HG02840 (cell line): ENCODE measurements at regions not wholly inside any gene's neighbourhood (a gene's known extent, or its start where the extent isn't known, plus 50 kb on each side); places are given as distances from the start of the nearest gene placed in this dataset.

Experiments
- ATAC-seq: cut with Tn5 transposase; IDR thresholded peaks from one replicate; pipeline ENCODE4 v1.9.1; 2021; ENCODE audit warnings: mild to moderate bottlenecking, moderate library complexity, moderate number of reproducible peaks; ENCODE audit not compliant: unreplicated experiment, low FRiP score

DNA sequence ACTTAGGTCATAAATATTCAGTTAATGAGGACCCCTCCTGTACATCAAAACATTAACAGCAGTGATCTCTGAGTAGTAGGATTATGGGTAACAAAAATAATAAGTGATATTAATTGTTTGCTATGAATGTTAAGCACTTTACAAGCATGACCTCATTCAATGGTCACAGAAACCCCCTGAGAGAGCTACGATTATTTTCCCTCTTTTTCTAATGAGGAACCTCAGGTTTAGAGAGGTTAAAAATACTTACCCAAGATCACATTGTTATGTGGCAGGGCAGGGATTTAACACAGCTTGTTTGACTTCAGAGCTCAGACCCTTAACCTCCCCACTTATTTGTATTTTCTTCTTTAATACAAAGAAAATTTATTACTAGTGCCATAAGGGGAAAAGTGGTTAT is 228.2 kb downstream of the TBL1XR1 start:
- no peak for ATAC-seq

DNA sequence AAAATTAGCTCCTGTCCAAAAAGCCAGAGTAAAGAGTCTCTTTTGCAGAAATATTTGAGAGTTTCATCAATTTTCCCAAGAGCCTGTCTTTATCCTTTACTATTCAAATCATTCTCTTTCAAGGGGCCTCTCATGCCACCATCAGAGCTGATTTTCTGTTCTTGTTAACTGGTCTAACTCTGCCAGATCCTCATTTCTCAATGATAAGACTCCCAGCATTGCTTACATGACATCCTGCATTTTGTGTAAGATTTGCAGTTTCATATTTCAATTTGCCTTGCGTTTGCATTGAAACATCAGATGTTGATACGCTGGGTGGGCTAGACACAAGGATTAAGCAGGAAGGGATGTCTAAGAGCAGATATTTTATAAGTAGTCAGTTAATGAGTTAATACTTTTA is 228.7 kb downstream of the TBL1XR1 start:
- ATAC-seq, result no peak

DNA sequence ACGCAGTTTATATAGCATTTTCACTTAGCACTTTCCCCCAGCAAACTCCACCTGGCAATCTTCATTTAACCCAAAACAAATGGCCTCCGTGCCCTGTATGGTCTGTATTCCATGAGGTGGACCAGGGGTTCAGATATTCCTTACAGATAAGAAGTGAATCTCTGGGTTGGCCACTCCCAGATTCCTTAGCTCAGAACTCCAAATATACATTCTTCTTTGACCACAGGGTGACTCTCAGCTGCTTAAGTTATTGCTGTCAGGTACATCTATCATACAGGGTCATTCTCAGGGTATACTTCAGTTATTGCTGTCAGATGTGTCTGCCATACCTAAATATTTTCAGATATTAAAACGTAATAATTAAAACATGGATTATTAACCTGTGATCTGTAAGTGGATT is 229.8 kb downstream of the TBL1XR1 start:
- ATAC-seq, result no peak

DNA sequence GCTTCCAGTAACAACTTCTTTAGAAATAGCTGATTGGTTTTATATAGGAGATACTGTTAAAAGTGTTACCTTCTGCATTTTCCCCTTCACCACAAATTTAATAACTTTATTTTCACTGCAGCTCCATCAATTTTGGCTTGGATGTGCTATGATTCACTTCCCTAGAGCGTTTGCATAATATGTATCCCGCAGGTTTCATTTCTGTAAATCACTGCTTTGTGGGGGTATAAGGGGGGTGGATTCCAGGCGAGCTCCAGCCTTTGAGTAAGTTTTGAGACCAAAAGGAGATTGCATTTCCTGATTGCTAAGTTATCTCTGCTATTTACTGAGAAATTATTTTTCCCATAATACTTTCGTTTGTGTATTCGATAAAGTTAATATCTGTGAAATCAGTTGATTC is 232.6 kb downstream of the TBL1XR1 start:
- no peak for ATAC-seq

DNA sequence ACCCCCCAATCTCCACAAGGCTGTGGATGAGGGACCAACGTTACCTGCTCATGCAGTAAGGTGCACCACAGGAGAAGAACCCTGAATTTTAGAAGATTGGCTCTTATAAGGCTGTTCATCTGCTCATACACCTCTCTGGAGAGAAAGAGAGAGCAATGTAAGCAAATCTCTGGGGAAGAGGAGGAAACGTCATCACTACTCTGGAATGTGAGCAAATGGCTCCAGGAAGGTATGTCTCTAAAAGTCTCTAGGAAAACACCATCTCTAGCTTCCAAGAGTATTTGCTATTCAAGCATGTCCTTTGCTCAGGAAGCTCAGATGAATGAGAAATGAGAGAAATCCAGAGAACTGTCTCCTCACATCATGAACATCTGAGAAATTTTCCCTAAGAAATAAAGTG is 235.4 kb downstream of the TBL1XR1 start:
- no peak for ATAC-seq

DNA sequence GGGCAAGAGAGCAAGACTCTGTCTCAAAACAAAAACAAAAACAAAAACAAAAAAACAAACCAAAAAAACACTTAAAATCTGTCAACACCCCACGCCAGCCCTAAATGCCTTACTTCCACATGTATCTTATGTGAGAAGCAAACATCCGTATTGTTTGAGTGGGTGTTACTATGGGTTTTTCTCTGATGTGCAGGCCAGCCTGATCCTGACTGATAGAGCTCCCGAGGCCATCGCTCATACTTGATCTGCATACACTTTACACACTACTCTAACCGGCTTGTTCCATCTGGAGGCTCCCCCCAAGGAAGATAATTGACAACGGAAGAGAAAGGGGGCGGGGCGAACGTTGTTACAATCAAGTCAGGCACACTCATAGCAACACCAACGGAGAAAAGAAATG is 237.4 kb downstream of the TBL1XR1 start:
- ATAC-seq, result no peak

DNA sequence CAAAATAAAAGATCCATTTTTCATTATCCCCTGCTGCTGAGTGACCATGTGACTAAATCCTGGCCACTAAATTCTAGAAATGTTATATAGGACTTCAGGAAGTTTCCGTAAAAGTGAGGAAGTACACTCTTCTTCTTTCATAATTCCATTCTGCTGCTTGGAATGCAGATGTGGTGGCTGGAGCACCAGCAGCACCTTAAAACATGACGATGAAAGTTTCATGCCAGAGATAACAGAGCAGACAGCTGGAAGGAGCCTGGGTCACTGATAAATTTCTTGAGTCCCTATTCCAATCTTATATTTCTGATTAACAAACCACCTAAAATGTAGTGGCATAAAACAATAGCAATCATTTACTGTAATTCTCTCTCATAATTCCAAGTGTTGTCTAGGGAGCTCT is 238.7 kb downstream of the TBL1XR1 start:
- no peak for ATAC-seq

DNA sequence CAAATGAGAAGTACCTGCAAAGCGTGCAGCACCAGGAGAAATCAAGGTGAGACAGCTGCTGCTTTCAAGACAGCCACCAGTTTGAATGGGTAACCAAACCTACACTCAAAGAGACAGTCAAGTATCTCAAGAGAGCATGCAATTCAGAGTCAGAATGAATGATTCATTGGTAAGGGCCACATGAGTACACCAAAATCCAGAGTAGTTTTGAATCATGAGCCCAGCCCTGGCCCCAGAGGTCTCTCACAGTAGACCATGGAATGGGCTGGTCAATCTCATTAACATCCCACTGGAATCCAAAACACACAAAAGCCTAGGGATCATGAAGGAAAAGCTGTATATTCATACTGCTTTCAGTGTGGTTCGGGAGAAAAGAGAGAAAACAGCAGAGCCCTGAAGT is 242.8 kb downstream of the TBL1XR1 start:
- no peak for ATAC-seq

DNA sequence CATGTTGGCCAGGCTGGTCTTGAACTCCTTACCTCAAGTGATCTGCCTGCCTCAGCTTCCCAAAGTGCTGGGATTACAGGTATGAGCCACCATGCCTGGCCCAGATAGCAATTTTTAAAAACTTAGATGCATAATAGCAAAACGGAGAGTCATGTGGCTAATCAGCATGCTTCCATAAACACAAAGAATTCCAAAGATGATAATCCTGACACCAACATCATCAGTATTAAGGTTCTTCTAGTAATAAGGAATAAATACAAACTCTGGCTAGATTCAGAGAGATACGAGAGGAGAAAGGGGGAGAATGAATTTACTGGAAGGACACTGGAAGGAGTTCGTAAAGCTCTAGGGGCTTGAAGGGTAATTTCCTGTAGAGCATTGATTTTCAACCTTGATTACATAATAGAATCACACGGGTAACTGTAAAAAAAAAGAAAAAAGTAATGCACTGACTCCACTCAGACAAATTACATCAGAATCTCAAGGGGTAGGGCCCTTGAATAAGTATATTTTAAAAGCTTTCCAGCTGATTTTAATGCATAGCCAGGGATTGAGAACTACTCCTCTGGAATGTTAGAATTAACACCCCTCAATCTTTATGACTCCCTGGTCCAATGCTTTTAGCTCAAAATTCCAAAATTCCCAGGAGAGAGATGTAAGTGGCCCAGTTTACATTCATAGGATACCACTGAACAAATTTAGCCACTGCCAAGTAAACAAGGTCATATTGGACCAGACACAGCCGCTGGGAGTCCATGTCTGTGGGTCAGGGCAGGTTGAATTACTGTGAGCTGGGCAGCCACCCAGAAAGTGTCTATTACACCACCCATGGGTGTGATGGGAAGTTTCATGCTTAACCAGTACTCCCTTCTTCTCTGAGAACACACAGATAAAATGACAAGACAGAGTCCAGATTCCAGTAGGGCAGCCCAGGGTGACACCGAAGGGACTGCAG is 243.9 kb downstream of the TBL1XR1 start:
- no peak for ATAC-seq

DNA sequence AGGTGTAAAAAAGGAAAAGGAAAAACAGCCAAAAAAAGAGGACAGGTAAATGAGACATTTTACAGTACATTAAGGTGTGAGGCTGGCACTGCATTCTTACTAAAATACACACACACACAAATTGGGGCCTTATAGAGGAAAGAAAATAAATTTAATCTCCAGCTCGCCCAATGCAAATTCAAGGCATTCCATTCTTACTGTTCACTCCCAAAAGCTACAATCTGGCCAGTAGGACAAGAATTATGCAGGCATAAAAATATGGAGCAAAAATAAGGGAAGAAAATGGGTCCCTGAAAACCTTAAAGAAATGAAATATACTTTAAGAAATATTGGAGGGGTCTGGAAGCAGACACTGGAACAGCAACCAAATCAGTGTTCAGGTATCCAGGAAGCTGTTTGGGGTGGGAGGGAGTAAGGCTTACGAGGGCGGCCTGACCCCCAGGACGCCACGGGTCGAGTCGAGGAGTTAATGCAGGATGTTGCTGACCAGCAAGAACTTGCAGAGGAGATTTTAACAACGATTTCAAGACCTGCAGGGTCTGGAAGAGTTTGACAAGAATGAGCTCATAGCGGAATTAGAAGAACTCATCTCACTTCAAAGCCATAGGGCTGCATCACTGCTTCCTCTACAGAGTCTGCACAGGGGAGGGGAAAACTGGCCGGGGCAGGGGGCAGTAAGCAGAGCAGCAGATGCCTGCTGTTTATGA is 245.5 kb downstream of the TBL1XR1 start:
- ATAC-seq, result no peak

DNA sequence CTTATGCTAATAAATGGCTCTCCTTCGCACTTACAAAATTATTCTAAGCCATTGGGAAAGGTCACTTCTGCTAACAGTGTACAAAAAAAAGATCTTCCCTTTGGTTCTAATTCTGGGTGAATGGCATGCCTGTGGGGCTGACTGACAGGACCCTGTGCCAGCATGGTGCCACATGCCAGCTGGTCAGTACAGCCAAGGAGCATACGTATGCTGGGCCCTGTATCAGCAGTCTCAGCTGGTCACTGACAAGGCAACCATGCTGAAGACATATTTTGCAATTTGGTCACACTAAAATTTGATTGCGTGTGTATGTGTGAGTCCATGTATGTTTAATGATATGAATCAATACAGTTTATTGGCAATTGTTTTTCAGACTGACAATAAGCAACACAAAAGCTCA is 246.1 kb downstream of the TBL1XR1 start:
- ATAC-seq, result no peak

DNA sequence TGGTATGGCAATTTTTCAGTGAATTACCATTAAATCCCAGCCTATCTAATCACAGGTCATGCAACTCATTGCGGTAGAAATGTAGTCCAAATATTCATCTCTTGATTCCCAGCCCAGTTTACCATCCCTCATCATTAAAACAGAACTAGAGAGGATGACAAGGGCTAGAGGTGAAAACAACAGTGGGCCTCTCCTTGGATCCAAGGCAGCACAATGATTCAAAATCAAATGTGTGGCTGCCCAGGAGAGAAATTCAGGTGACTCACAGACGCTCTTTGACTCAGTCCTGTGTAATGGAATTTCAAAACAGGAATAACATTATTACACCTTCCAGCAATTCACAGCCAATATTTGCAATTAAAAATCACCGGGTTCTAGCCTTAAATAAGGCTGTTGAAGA is 246.5 kb downstream of the TBL1XR1 start:
- no peak for ATAC-seq

DNA sequence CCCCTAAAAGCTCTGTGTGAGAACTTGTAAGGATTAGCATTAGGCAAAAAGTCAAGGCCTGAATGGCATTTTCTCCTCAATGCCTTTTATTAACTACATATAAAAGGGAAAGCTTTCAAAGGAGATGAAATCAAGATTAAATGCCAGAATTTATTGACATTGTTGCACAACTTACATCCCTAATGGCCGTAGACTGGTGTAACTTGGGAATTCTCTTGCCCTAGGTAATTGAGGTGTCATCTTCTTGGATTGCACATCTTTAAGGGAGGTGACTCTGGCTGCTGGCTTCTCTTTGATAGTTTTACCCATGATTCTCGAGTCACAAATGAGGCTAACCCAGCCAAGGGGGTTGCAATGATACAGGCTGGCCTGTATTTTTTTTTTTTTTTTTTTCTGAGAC is 249.1 kb downstream of the TBL1XR1 start:
- ATAC-seq, result no peak

DNA sequence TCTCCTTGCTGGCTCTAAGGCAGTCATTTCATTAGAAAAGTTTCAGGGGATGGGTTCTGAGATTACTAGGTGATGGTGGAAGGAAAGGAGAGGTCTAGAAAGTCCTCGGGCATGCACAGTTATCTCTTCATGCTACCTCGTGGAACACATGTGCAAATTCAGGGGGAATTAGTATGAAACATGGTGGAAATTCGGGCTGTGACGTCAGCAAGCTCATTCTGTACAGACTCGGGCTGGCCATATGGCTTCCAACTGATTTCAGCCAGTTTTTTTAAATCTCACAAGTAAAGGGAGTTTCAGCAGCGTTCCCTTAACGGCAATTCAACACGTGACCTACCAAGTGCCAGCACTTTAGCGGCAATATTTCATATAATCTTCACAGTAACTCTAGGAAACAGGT is 251.1 kb downstream of the TBL1XR1 start:
- no peak for ATAC-seq

DNA sequence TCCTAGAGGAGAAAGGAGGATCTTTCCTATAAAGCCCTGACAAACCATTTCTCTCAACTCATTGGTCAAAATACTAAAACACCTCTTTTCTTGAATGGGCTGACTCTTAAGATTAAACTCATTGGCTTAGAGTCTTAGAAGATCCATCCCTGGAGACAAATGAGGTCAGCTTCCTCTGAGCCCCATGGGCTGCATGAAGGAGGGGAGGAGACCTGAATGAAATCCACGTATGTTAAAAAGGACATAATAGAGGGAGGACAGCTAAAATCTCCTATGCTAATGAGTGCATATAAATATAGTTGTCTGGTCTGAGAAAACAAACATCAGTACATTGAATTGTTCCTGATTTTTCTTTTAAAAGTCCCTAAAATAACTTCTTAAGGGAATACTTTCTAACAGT is 255.0 kb downstream of the TBL1XR1 start:
- ATAC-seq, result no peak

DNA sequence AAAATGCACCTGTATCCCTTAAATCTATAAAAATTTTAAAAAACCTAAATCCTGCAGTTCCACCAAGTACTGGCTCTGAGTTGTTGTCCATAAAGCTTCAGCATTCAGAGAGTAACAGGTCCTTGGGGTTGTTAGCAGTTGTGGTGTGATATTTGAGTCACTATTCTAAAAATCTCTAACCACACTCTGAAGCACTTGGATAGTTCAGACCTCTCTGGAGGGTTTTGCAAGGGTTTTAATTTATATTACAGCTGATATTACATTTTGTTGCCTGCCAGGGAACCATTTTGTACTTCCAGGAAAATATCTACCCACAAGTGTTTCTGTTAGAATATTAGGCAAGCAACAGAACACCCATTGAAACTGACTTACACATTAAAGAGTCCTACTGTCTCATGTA is 255.6 kb downstream of the TBL1XR1 start:
- ATAC-seq, result no peak

DNA sequence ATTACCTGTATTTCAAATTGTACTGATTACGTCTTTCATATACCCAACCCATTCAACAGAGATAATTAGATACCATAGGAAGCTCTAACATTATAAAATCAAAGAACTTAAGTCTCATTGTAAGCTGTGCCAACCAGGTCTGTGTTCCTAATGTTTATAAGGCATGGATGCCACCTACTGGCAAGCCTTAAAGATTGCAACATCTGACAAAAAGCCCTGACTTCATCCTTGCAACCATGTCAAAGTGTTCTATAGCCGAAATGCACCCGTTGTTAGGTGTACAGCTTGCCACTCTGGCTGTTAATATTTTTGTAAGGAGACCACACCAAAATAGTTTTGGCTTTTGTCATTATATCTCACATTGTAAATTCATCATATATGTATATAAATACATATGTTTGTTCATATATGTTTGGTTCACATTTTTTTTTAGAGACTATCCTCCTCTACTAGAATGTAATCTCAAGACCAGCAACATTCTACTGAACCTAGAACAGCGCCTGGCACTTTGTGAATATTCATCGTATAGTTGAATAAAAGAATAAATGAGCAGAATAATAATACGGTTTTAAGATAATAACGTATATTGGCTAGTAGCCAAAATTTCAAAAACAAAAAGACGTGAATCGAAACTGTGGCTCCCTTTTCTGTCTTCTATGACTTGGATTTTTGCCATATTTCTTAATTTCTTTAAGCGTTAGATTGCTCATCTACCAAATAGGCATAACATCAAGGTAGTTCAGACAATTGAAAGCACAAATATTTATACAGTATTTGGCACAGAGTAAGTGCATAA is 258.1 kb downstream of the TBL1XR1 start:
- ATAC-seq, result peak; percentile 81

DNA sequence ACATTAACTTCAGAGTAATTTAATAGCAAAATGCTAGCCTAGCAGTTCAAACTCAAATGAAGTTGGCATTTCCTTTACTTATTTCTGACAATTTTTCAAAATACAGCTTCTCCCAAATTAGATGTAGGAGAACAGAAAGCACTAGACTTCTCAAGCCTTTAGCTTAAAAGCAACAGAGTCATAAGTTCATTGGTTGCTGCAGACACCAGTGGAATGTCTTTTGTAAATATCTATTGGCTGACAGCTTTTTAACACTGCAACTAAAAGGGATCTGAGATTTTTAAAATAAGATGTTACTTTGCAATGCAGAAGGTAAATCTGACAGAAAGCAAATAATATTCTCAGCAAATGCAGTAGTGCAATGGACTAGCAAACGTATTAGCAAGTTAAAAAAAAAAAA is 259.3 kb downstream of the TBL1XR1 start:
- ATAC-seq, result no peak

DNA sequence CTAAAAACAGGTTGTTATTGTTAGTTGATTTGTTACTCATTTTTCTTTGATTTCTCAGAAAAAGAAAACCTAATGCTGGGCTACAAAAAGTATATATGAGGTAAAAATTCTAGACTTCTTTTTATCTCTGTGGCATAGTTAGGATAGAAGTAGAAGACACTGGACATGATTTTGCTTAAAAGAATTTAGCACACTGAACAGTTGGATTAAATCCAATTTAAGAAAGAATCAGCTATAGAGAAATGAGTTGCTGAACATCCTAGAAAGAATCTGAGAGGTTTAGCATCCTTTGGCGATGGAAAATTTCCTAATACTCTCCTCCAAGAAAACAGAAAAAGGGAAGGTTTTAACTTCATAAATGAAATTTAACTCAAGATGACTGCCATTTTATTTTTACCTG is 259.7 kb downstream of the TBL1XR1 start:
- no peak for ATAC-seq

DNA sequence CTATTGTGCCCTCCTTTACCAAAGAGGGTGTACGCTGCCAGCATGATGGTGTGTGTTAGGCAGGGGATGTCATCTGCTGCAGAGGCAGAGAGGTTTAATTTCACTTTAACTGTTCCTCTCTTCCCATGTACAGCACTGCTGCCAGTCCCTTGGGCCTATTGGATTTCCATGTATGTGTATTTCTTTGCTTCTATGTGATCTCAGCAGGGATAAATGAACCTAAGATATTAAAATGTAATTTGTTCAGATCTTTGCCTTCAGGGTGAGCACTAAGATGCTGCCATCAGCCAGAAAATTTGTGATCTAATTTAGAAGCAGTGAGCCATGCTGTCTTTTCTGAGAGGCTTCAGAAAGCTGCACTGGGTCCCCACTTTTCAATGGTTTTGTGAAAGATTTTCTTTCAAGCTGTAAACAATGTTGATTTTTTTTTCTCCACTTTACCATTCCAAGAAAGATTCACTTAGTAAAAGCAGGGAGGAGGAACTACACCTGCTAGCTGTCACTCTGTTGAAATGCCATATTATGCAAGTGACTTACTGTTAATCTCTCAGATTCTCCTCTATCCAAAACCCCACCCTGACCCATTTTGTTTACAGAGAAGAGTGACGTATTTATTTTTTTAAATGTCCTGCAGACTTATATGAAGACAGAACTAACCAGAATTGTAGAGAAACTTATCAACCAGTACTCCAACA is 261.9 kb downstream of the TBL1XR1 start:
- ATAC-seq, result no peak

DNA sequence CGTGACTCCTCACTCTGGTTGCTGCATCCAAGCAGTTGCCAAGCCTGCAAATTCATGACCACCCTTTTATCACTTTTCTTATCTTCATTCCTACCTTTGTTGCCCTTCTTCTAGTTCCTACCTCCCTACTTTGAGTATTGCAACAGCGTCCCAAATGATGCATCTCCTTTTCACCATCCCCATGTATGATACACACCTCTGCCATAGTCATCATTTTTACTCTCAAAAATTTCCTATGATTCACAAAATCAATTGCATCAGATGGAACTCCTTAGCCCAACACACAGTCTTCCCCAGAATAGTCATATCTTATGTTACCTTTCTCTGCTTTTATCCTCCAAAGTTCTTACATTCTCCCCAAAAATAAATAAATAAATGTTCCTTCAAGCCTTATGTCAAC is 262.6 kb downstream of the TBL1XR1 start:
- ATAC-seq, result no peak
